HL-60 (cell line): ENCODE measurements at regions not wholly inside any gene's neighbourhood (a gene's known extent, or its start where the extent isn't known, plus 50 kb on each side); places are given as distances from the start of the nearest gene placed in this dataset.

Experiments used
- CTCF ChIP-seq: IDR thresholded peaks from one replicate; pipeline ENCODE4 v1.5.1; 2011; ENCODE audit warnings: low read length, control low read depth, inconsistent platforms; ENCODE audit not compliant: insufficient read depth
- GABPA ChIP-seq: IDR thresholded peaks from 2 replicates; pipeline ENCODE4 v1.6.1; 2012; ENCODE audit warnings: low read depth
- POLR2AphosphoS5 ChIP-seq: IDR thresholded peaks from 2 replicates; pipeline ENCODE4 v1.6.1; 2012; ENCODE audit warnings: low read depth
- REST ChIP-seq: IDR thresholded peaks from 2 replicates; pipeline ENCODE4 v1.6.1; 2012; ENCODE audit warnings: low read depth; ENCODE audit not compliant: insufficient replicate concordance
- SPI1 ChIP-seq: IDR thresholded peaks from 2 replicates; pipeline ENCODE4 v1.6.1; 2012; ENCODE audit warnings: low read depth, mild to moderate bottlenecking, borderline replicate concordance

DNA sequence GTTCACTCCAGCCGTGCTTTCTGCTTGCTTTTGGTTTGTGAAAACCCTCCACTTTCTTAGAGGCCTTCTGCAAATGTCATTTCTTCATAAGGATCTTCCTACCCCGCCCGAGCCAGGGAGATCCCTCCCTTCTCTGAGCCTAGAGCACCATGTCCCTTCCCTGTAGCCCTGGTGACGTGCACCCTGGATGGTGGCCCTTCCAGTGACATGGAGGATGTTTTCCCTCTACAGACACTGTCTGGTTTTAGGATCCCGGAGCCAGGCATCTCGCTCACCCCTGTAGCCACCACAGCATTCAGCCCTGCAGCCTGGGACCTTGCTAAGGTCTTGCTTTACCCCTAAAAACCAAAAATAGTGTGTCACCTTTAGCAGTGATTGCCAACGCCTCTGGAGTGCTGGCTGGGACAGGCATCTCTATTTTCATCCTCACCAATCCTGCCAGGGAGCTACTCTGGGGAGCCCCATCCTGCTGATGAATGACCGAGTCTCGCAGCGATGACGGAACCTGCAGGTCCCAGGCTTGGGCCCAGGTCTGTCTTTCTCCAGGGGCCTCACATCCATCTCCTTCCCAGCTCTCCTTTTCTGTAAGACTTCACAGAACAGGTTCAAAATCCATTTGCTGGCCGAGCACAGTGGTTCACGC is 394.1 kb upstream of the TNRC6C start:
- TF ChIP-seq CTCF (no peak), SPI1 (no peak), GABPA (no peak), REST (no peak), POLR2AphosphoS5 (no peak)
